NB4 (cell line): ENCODE measurements at regions not wholly inside any gene's neighbourhood (a gene's known extent, or its start where the extent isn't known, plus 50 kb on each side); places are given as distances from the start of the nearest gene placed in this dataset.

Source experiments
- CTCF ChIP-seq: IDR thresholded peaks from one replicate; pipeline ENCODE4 v1.5.1; 2012; ENCODE audit warnings: low read depth, low read length
- MAX ChIP-seq: IDR thresholded peaks from 2 replicates; pipeline ENCODE4 v1.6.1; 2011; ENCODE audit warnings: low read depth, low read length
- POLR2A ChIP-seq: IDR thresholded peaks from 2 replicates; pipeline ENCODE4 v1.6.1; 2011; ENCODE audit warnings: mild to moderate bottlenecking; ENCODE audit not compliant: insufficient read length; ENCODE audit errors: extremely low read depth

- no peak for TF ChIP-seq CTCF
- no peak for TF ChIP-seq POLR2A
- no peak for TF ChIP-seq MAX
Measured at GRCh38 chr20:24842918-24843715, 106.0 kb upstream of the CST7 start.
